ENCODE measurements at regions not wholly inside any gene's neighbourhood (a gene's known extent, or its start where the extent isn't known, plus 50 kb on each side); places are given as distances from the start of the nearest gene placed in this dataset.
"Not testable (repeated sequence)": the region's sequence is repeated elsewhere in the genome, so short reads cannot be mapped to it uniquely, and the experiment has no call there.

- not testable (repeated sequence) for DNase-seq (ENCODE audit: low read depth in 4 of 4, low spot score in 2 of 4)
Measured at GRCh38 chr3:48101301-48101650, 85.1 kb upstream of the MAP4 start.

DNA sequence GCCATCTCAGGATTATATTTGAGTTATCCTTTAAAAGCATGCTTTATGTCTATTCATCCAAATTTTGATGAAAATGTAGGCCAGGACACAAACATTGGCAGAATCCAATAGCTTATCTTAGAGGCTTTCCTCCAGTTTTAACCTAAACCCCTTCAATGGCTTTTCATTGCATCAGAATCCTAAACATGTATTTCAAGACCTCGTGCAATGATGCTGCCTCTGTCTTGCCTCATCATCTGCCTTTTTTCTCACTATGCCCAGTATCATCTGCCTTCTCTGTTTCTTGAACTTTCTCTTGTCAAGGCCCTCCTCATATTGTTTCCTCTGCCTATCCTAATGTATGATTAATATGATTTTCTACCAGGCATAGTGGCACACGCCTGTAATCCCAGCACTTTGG, 76.1 kb upstream of the MAP4 start:
- DNase-seq (ENCODE audit: low read depth in 4 of 4, low spot score in 2 of 4), result no peak

GRCh38 chr3:48090166-48090939, 74.1 kb upstream of the MAP4 start:
- no peak for DNase-seq (ENCODE audit: low read depth in 4 of 4, low spot score in 2 of 4)

DNA sequence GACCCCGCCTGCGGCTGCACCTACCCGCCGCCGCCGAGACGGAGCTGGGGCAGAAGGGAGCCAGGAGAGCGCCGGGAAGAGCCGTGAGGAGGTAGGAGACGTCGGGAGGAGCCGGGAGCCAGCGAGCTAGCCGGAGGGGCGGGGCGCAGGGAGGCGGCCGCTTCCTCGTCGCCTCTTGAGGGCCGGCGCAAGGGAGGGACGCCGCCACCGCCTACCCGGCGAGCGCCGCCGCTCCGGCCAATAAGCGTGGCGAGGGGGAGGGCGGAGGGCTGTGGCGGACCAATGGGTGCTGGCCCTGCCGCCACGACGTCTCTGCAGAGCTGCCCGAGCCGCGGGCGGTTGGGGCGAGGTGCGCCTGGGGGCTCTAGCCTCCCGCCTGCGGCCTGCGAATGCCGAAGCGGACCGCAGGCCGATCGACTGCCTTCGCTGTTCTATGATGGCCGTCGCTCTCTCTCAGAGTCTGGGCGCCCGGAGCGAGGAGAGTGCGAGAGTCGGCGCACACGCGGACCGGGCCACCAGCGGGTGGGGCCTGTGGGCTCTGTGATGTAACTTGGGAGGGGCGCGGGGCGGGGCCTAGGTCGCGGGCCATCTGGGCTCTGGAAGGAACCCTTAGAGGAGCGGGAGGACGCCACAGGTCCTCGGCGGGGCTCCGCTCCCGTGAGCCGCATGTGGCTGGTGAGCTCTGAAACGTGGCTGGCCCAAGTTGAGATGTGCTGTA, 72.7 kb upstream of the MAP4 start:
- DNase-seq (ENCODE audit: low read depth in 4 of 4, low spot score in 2 of 4), result peak; percentile 88 to 95 (median 92)

GRCh38 chr3:48088056-48088748, 72.0 kb upstream of the MAP4 start:
- DNase-seq (ENCODE audit: low read depth in 4 of 4, low spot score in 2 of 4), result peak in 2 of 4 donors; percentile 40 to 47

- DNase-seq (ENCODE audit: low read depth in 4 of 4, low spot score in 2 of 4), result no peak
Measured at GRCh38 chr3:48086705-48087104, 70.5 kb upstream of the MAP4 start.

- no peak for DNase-seq (ENCODE audit: low read depth in 4 of 4, low spot score in 2 of 4)
Measured at GRCh38 chr3:48084929-48085328, 68.7 kb upstream of the MAP4 start.

DNA sequence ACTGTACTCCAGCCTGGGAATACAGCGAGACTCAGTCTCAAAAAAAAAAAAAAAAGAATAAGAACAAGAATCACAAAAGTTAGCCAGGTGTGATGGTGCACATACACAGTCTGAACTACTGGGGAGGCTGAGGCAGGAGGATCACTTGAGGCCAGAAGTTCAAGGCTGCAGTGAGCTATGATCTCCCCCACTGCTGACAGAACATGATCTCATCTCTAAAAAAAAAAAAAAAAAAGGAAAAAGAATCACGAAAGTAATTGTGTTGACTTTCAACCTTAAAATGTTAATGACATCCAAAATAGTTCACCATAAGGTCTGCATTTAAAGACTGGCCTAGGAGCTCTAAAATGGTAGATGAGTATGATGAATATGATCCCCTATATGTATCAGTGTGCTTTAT, 68.0 kb upstream of the MAP4 start:
- DNase-seq (ENCODE audit: low read depth in 4 of 4, low spot score in 2 of 4), result no peak

DNA sequence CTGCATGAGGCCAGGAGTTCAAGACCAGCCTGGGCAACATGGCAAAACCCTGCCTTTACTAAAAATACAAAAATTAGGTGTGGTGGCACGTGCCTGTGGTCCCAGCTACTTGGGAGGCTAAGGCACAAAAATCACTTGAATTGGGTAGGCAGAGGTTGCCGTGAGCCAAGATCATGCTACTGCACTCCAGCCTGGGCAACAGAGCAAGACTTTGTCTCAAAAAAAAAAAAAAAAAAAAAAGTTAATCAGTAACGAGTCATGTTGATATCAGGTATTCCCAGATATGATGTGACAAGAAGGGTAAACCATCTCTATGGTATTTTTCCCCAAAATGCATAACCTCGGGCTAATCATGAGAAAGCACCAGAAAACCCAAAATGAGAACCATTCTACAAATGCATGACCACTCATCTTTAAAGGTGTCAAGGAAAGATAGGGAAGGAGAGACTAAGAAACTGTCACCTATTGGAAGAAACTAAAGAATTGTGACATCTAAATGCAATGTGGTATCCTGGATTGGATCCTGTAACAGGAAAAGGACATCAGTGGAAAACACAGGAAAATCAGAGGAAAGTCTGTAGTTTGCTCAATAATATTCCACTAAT, 66.5 kb upstream of the MAP4 start:
- DNase-seq (ENCODE audit: low read depth in 4 of 4, low spot score in 2 of 4), result no peak

- no peak for DNase-seq (ENCODE audit: low read depth in 4 of 4, low spot score in 2 of 4)
Measured at GRCh38 chr3:48077815-48078214, 61.6 kb upstream of the MAP4 start.

GRCh38 chr3:48070030-48070429, 53.8 kb upstream of the MAP4 start:
- no peak for DNase-seq (ENCODE audit: low read depth in 4 of 4, low spot score in 2 of 4)

DNA sequence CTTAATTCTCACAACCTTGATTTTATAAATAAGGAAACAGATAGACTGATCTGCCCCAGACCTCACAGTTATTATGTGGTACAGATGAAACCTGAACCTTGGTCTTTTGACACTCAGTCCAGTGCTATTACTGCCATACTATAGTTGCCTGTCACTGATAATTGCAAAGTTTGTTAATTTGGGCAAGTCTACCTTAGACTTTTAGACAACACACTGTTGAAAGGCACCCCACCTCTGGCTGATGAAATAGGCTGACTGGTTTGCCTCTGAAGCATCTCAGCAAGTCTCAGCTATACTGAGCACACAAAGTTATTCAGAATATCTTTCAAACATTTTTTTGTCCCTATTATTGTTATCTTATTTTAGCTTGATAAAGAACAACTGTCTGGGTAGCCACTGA, 53.1 kb upstream of the MAP4 start:
- no peak for DNase-seq (ENCODE audit: low read depth in 4 of 4, low spot score in 2 of 4)

- no peak for DNase-seq (ENCODE audit: low read depth in 4 of 4, low spot score in 2 of 4)
Measured at GRCh38 chr3:48068886-48069285, 52.7 kb upstream of the MAP4 start.

DNA sequence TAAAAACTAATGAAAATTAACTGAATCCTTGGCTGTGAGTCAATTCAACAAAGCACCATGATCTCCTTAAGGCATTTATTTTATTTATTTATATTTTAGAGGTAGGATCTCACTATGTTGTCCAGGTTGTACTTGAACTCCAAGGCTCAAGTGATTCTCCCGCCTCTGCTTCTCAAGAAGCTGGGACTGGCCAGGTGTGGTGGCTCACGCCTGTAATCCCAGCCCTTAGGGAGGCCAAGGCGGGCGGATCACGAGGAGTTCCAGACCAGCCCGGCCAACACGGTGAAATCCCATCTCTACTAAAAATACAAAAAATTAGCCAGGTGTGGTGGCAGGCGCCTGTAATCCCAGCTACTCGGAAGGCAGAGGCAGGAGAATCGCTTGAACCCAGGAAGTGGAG, 52.1 kb upstream of the MAP4 start:
- not testable (repeated sequence) for DNase-seq (ENCODE audit: low read depth in 4 of 4, low spot score in 2 of 4)

DNA sequence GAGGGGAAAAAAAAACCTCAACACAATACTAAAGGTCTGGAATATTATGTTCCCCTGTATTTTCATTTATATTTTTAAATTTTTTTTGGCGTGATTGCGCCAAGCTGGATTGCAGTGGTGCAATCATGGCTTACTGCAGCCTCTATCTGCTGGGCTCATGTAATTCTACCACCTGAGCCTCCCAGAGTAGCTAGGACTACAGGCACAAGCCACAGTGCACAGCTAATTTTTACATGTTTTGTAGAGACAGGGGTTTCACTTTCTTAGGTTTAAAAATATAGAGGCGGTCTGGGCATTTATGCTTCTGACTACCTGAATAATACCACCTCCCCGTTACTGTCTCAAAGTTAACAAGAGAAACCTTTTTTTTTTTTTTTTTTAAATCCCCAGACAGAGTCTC, 51.1 kb upstream of the MAP4 start:
- no peak for DNase-seq (ENCODE audit: low read depth in 4 of 4, low spot score in 2 of 4)

Measured in left renal cortex interstitium (tissue), 4 donors.